ENCODE measurements at regions not wholly inside any gene's neighbourhood (a gene's known extent, or its start where the extent isn't known, plus 50 kb on each side); places are given as distances from the start of the nearest gene placed in this dataset.
A peak's percentile ranks its signal among the peaks of the same experiment; 100 is the strongest.

DNA sequence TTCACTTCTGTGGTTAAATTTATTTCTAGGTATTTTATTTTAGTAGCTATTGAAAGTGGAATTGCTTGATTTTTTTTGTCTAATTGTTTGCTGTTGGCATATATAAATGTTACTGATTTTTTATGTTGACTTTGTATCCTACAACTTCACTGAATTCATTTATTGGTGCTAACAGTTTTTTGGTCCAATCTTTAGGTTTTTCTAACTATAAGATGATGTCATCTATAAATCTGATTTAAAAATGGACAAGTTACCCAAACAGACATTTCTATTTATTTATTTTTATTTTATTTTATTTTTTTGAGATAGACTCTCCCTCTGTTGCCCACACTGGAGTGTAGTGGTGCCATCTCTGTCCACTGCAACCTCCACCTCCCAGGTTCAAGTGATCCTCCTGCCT is 162.3 kb downstream of the COX7C start:
- DNase-seq (ENCODE audit: low read depth) = no peak

DNA sequence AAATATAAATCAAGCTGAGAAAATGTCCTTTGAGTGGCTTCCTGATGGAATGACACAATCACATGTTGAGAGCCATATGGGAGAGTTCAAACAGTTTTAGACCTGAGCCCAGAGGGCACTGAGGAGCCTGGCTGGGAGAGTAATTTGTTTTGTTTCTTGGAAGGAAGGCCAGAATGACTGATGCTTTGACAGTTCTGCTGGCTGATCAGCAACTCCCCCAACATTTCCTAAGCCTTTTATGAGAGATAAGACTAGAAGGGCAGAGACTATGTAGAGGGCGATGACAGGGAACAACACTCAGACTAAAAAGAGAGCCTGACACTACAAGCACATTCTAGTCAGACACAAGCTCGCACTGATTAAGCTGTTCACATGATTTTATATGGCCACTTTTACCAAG is 169.2 kb downstream of the COX7C start:
- no peak for DNase-seq (ENCODE audit: low read depth)

DNA sequence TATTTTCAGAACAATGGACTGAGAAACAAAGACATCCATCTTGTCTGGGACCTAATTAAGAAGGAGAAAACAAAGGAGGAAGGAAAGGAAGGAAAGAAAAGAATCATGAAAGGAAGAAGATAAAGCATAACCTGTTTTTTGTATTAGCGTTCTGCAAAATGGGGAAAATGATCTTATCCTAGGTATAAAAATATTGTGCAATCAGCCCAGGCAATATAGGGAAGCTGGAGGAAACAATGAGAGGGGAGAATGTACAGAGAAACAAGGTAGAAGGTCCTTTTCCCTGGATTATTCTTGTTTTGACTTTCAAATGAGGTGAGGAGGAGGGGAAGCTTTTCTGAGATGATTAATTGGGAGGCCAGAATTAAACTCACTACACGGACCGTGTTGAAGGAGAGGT is 177.9 kb downstream of the COX7C start:
- no peak for DNase-seq (ENCODE audit: low read depth)

DNA sequence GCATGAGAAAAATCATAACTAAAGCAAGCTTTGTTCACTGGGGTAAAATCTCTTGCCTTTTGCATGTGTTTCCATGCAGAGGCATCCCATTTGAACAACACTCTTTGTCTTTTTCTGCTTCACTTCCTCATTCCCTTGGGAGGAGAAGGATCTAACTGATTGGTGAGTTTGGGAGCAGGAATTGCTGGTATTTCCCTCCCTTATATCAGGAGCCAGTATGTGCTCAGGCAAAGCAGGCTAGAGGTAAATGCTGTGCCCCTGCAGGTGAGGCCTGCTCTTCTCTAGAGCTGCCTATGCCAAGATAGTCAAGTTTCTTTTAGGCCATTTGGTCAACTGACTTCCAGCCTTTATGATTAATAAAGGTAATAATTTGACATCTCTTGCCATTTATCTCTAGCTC is 179.9 kb downstream of the COX7C start:
- no peak for DNase-seq (ENCODE audit: low read depth)

- peak; percentile 15 for DNase-seq (ENCODE audit: low read depth)
Measured at GRCh38 chr5:86806206-86806605, 188.5 kb downstream of the COX7C start.

- no peak for DNase-seq (ENCODE audit: low read depth)
Measured at GRCh38 chr5:86807046-86808031, 189.6 kb downstream of the COX7C start.

DNA sequence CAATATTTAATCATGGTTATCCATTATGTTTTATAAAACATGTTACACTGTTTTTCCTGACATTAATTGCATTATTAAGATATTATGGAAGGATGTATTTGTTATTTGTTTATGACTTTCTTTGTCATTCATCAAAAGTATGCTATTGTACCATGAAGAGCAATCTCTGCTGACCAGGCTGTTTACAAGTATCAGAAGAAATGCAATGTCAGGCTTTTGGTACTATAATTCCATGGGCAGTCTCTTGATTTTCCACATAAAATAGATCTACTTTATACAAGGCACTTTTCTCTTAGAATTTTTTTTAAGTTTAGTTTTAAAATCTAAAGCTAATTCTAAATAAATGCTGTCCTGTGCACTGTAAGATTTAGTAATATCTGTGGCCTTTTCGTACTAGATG is 196.6 kb downstream of the COX7C start:
- DNase-seq (ENCODE audit: low read depth) = no peak

GRCh38 chr5:86814907-86815306 is 197.2 kb downstream of the COX7C start:
- DNase-seq (ENCODE audit: low read depth) = no peak

DNA sequence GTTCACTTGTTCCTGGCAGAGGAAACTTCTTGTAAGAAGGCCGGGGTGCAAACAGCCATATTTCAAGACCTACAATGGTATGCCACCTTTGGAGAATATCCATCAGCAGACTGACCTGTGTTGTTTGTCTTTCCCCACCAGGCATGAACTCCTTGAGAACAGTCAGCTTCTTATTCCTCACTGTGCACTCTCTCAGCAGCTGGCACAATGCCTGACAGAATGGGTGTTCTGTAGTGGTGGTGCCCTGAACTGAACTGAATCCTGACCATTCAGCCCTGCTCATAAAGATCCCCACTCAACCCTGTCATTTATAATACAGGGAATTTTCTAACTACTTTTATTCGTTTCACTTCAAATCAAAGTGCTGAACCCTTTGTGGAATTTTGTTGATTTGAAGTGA is 206.9 kb downstream of the COX7C start:
- no peak for DNase-seq (ENCODE audit: low read depth)

- no peak for DNase-seq (ENCODE audit: low read depth)
Measured at GRCh38 chr5:86831128-86831527, 213.4 kb downstream of the COX7C start.

DNA sequence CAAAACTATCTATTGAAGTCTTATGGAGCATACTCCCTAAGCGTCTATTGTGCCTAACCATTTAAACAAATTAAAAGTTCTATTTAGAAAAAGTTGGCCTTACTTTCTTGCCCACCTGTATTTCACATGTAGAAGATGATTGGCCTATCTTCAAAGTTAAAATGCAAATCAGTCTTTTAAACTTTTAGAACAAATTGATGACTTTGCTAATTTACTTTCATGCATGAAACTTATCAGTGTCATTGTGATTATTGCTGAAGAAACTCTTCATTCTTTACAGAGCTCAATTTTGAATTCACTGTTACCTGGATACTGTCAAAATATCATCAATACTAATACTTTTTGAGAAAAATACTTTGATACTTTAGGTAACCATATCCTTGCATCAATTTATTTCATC is 216.1 kb downstream of the COX7C start:
- no peak for DNase-seq (ENCODE audit: low read depth)

- DNase-seq (ENCODE audit: low read depth) = peak; percentile 8
Measured at GRCh38 chr5:86837610-86838009, 219.9 kb downstream of the COX7C start.

GRCh38 chr5:86838083-86838482 is 220.3 kb downstream of the COX7C start:
- DNase-seq (ENCODE audit: low read depth) = peak; percentile 48

DNA sequence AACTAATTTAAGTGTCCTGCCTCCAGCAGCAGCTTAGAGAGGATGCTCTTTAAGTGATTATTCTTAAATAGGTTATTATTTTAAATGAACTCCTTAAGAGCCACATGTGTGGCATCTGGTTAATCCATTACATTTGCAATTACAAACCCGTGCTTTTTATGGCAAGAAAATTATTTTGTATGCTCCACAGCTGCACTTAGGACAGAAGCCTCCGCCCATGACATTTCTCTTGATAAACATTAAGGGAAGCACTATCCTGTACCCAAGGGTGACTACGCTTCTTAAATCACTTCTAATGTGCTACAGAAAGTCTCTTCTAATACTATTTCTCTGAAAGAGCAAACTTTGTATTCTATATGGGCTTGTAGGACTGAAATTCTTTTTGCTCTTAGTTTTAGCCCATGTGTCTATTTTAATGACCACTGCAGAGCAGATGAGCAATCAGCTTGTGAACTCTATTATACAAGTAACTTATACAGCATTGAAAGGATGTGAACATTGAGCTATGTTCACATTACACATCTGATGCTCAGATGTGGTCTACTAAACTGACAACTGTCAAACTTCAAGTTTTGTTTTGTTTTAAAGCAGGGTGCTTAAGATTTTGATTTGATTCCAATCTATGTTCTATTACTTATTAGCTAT is 223.4 kb downstream of the COX7C start:
- no peak for DNase-seq (ENCODE audit: low read depth)

DNA sequence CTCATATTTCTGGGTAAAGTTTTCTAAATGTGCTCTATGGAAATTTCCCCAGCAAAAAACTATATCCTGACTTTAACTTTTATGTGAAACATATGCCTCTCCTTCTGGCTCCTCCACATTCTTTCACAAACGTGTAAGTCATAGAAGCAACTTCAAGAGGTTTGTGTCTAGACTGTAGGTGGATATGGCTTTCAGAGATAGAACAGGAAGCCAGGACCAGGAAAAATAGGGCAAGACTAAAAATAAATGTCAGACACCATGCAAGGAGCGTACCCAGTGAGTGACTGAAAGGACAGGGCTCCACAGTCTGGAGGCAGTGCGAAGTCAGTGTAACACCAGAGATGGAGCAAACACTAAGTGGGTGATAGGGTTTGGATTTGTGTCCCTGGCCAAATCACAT is 240.7 kb downstream of the COX7C start:
- DNase-seq (ENCODE audit: low read depth) = no peak

DNA sequence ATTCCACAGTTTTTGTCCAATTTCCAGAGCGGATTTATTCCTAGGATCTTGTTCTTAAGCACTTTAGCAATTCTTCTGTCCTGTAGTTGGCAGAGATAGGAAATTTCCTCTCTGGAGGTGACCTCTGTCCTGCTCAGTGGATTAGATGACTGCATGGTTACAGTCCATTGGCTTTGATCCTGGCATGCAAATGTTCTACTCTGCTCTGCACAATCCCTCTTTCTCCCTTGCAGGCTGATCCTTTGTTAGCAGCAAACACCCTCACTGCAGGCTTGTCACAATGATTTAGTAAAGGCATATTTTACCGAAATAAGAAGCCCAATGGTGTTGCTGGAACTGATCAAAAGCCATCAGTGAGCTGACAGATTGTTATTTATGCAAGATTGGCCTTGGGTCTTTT is 243.8 kb downstream of the COX7C start:
- DNase-seq (ENCODE audit: low read depth) = peak; percentile 23

GRCh38 chr5:86862093-86862492 is 244.4 kb downstream of the COX7C start:
- DNase-seq (ENCODE audit: low read depth) = no peak

- DNase-seq (ENCODE audit: low read depth) = no peak
Measured at GRCh38 chr5:86864051-86864450, 246.3 kb downstream of the COX7C start.

DNA sequence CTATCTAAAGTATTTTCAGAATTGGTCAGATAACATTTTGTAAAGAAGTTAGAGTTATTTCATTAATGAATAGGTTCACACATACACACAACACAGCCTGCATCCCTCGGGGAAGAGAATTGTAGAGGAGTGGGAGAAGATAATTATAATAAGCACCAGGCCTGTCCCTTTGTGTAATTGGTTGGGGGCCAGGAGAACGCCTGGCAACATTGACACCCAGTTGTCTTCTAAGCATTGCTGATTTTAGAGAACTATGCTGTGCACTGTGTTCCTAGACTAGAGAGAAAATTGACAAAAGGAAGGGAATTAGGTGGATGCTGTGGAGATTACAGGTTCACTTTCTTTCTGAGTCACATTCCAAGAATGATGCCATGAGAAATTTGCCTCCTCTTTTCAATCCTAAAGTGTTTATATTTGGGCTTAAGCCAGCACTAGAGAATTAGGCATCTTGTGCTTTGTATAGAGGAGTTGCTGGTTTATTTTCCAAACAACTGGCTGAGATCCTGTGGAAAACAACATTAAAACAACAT is 247.6 kb downstream of the COX7C start:
- DNase-seq (ENCODE audit: low read depth) = no peak

- DNase-seq (ENCODE audit: low read depth) = no peak
Measured at GRCh38 chr5:86866036-86866435, 248.3 kb downstream of the COX7C start.

GRCh38 chr5:86869268-86869667 is 251.5 kb downstream of the COX7C start:
- DNase-seq (ENCODE audit: low read depth) = no peak

DNA sequence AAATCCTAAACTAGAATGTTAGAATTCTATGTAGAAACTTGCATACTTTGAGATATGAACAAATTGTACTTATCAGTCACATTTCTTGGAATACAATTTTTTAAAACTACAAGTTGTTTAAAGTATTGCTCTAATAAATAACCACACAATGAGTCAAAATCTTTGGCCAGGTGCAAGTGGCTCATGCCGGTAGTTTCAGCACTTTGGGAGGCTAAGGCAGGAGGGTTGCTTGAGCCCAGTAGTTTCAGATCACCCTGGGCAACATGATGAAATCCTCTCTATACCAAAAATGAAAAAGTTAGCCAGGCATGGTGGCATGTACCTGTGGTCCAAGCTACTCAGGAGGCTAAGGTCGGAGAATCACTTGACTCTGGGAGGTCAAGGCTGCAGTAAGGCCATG is 257.8 kb downstream of the COX7C start:
- DNase-seq (ENCODE audit: low read depth) = no peak

DNA sequence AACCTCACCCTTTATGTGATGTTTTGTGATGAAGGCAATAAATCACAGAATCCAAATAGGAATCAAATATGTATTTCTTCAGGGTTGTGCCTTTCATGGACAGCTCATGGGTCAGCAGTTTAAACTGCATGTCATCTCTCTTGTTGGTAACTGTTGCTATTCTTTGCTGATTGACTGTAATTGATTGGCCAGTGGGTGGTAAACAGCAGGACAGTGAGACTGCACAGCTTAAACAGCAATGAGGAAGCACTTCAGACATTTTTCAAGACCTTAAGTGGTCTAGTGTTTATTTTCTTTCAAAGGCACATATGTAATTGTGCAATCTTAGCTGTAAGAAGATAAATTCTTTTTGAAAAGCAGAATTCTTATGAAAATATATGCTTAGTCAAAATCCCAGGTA is 260.5 kb downstream of the COX7C start:
- peak; percentile 28 for DNase-seq (ENCODE audit: low read depth)

All from Daoy (cell line).